ENCODE measurements at regions not wholly inside any gene's neighbourhood (a gene's known extent, or its start where the extent isn't known, plus 50 kb on each side); places are given as distances from the start of the nearest gene placed in this dataset.
"Not testable (repeated sequence)": the region's sequence is repeated elsewhere in the genome, so short reads cannot be mapped to it uniquely, and the experiment has no call there.

- no peak for DNase-seq
Measured at GRCh38 chr2:36223259-36223658, 132.3 kb upstream of the CRIM1 start.

- DNase-seq, result no peak
Measured at GRCh38 chr2:36222485-36222884, 133.1 kb upstream of the CRIM1 start.

- DNase-seq, result no peak
Measured at GRCh38 chr2:36214691-36215090, 140.9 kb upstream of the CRIM1 start.

- no peak for DNase-seq
Measured at GRCh38 chr2:36203366-36203765, 152.2 kb upstream of the CRIM1 start.

- DNase-seq, result no peak
Measured at GRCh38 chr2:36197181-36197971, 158.2 kb upstream of the CRIM1 start.

- DNase-seq, result no peak
Measured at GRCh38 chr2:36193680-36194079, 161.9 kb upstream of the CRIM1 start.

- DNase-seq, result no peak
Measured at GRCh38 chr2:36192983-36193382, 162.6 kb upstream of the CRIM1 start.

GRCh38 chr2:36190097-36190496, 165.5 kb upstream of the CRIM1 start:
- DNase-seq, result no peak

- DNase-seq, result no peak
Measured at GRCh38 chr2:36185624-36186023, 170.0 kb upstream of the CRIM1 start.

- no peak for DNase-seq
Measured at GRCh38 chr2:36184848-36185247, 170.7 kb upstream of the CRIM1 start.

GRCh38 chr2:36180789-36181482, 174.6 kb upstream of the CRIM1 start:
- not testable (repeated sequence) for DNase-seq

- DNase-seq, result not testable (repeated sequence)
Measured at GRCh38 chr2:36180293-36180692, 175.3 kb upstream of the CRIM1 start.

- not testable (repeated sequence) for DNase-seq
Measured at GRCh38 chr2:36179668-36180269, 175.8 kb upstream of the CRIM1 start.

- peak; percentile 9 for DNase-seq
Measured at GRCh38 chr2:36178384-36178783, 177.2 kb upstream of the CRIM1 start.

- no peak for DNase-seq
Measured at GRCh38 chr2:36177282-36177681, 178.3 kb upstream of the CRIM1 start.

- no peak for DNase-seq
Measured at GRCh38 chr2:36174920-36175319, 180.7 kb upstream of the CRIM1 start.

GRCh38 chr2:36173760-36174404, 181.7 kb upstream of the CRIM1 start:
- DNase-seq, result no peak

GRCh38 chr2:36172824-36173223, 182.8 kb upstream of the CRIM1 start:
- DNase-seq, result no peak

GRCh38 chr2:36170805-36171204, 184.8 kb upstream of the CRIM1 start:
- DNase-seq, result no peak

- no peak for DNase-seq
Measured at GRCh38 chr2:36169843-36170242, 185.7 kb upstream of the CRIM1 start.

GRCh38 chr2:36168115-36168514, 187.5 kb upstream of the CRIM1 start:
- DNase-seq, result no peak

GRCh38 chr2:36165132-36165531, 190.4 kb upstream of the CRIM1 start:
- no peak for DNase-seq

GRCh38 chr2:36163520-36164254, 191.9 kb upstream of the CRIM1 start:
- no peak for DNase-seq

Measured in kidney glomerular epithelial cell (primary cell).